ENCODE measurements at regions not wholly inside any gene's neighbourhood (a gene's known extent, or its start where the extent isn't known, plus 50 kb on each side); places are given as distances from the start of the nearest gene placed in this dataset.

GRCh38 chr6:163712566-163712961, 298.0 kb downstream of the QKI start:
- no peak overlapping the region for H3K27ac ChIP-seq
- no peaks in the 10 kb centered on the region for H3K27me3 ChIP-seq (replicated peaks; ENCODE audit: insufficient read depth)
- H3K4me1 ChIP-seq (replicated peaks), result no peaks in the 10 kb centered on the region
- H3K4me3 ChIP-seq, result no peak overlapping the region
- no peak for DNase-seq (ENCODE audit: low spot score)
- TF ChIP-seq CTCF (IDR thresholded peaks at IDR 0.05) (no peak), POLR2A (IDR thresholded peaks at IDR 0.05) (no peak), POLR2AphosphoS5 (IDR thresholded peaks at IDR 0.05) (no peak)
- no peaks in the 10 kb centered on the region for H3K36me3 ChIP-seq
- WGBS, result 87% methylated on average over 8 of the region's 8 CpGs
- intact Hi-C loops (cut with DNase I), result no loop called here
- no peaks in the 10 kb centered on the region for H3K9me3 ChIP-seq

GRCh38 chr6:163711615-163712565, 297.4 kb downstream of the QKI start:
- 85% methylated on average over 24 of the region's 24 CpGs for WGBS
- H3K4me3 ChIP-seq, result no peak overlapping the region
- DNase-seq (ENCODE audit: low spot score), result no peak
- TF ChIP-seq POLR2AphosphoS5 (IDR thresholded peaks at IDR 0.05) (no peak), CTCF (IDR thresholded peaks at IDR 0.05) (no peak), POLR2A (IDR thresholded peaks at IDR 0.05) (no peak)
- H3K27ac ChIP-seq, result no peak overlapping the region
- intact Hi-C loops (cut with DNase I), result no loop called here
- no peaks in the 10 kb centered on the region for H3K9me3 ChIP-seq
- H3K36me3 ChIP-seq, result no peaks in the 10 kb centered on the region
- H3K27me3 ChIP-seq (replicated peaks; ENCODE audit: insufficient read depth), result no peaks in the 10 kb centered on the region
- H3K4me1 ChIP-seq (replicated peaks), result no peaks in the 10 kb centered on the region

DNA sequence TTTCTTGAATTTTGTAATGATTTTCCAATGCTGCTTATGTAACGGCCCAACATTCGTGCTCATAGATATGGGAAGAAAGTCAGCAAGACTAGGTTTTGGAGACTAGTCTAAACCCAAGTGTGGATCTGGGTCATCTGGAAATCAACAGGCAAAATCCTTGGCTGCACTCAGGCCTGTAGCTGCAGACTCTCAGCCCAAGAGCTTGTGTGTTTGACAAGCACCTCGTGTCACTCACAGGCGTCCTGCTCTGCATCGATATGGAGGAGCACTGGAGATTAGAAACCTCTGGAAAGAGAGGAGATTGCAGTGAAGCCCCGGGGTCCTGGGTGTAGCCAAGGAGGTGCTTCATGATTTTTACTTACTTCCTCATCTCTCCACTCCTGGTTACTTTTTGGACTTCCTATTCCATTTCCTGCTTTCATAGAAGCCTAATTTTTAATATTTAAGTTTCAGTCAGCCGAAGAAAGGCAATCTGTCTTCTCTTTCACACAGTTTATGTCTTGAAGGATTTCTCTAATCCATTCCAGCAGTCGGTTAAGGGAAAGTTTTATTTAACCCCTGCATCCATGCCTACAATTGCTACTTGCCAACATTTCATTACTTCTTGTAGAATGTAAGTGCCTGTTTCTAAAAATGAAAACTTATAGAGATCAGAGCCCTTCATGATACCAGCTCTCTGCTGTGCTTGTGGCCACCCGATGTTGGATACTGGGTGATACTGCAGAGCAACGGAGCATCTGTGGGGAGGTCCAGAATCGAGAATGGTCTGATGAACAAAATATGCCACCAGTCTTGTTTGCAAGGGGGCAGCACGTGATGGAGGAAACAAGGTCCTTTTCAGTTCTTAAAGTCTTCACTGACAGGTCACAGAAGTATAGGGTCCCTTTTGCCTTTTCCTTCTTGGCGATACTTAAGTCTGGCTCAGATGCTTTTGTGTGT, 296.3 kb downstream of the QKI start:
- H3K4me1 ChIP-seq (replicated peaks), result no peaks in the 10 kb centered on the region
- no peak overlapping the region for H3K27ac ChIP-seq
- no peaks in the 10 kb centered on the region for H3K36me3 ChIP-seq
- intact Hi-C loops (cut with DNase I), result no loop called here
- DNase-seq (ENCODE audit: low spot score), result no peak
- no peaks in the 10 kb centered on the region for H3K9me3 ChIP-seq
- WGBS, result 87% methylated on average over 13 of the region's 13 CpGs
- no peaks in the 10 kb centered on the region for H3K27me3 ChIP-seq (replicated peaks; ENCODE audit: insufficient read depth)
- no peak for TF ChIP-seq POLR2A (IDR thresholded peaks at IDR 0.05)
- TF ChIP-seq POLR2AphosphoS5 (IDR thresholded peaks at IDR 0.05), result no peak
- no peak for TF ChIP-seq CTCF (IDR thresholded peaks at IDR 0.05)
- no peak overlapping the region for H3K4me3 ChIP-seq

- Histone ChIP-seq H3K27me3 (replicated peaks; ENCODE audit: insufficient read depth) (no peaks in the 10 kb centered on the region), H3K4me3 (no peak overlapping the region), H3K4me1 (replicated peaks) (no peaks in the 10 kb centered on the region), H3K9me3 (no peaks in the 10 kb centered on the region), H3K36me3 (no peaks in the 10 kb centered on the region), H3K27ac (no peak overlapping the region)
- intact Hi-C loops (cut with DNase I), result no loop called here
- TF ChIP-seq CTCF (IDR thresholded peaks at IDR 0.05), result no peak
- no peak for TF ChIP-seq POLR2A (IDR thresholded peaks at IDR 0.05)
- TF ChIP-seq POLR2AphosphoS5 (IDR thresholded peaks at IDR 0.05), result no peak
- no peak for DNase-seq (ENCODE audit: low spot score)
- 64% methylated on average over 3 of the region's 3 CpGs for WGBS
Observed at GRCh38 chr6:163709693-163710092, 295.2 kb downstream of the QKI start.
